Ascending aorta (tissue), 2 donors: ENCODE measurements at regions not wholly inside any gene's neighbourhood (a gene's known extent, or its start where the extent isn't known, plus 50 kb on each side); places are given as distances from the start of the nearest gene placed in this dataset.
A peak's percentile ranks its signal among the peaks of the same experiment; 100 is the strongest.

Experiments
- DNase-seq, 2 donors: peaks; one replicate each; pipeline ENCODE4 v3.0.0-alpha.2; 2019; ENCODE audit warnings: low spot score in 2 of 2
- H3K27ac ChIP-seq, 2 donors: fragments of 200-600 bp; sonication (generic); one replicate each; pipeline ENCODE4 v1.5.1; 2016 to 2017; ENCODE audit warnings: mild to moderate bottlenecking in 1 of 2
- H3K27me3 ChIP-seq: fragments of 200-600 bp; sonication (generic); one replicate; pipeline ENCODE4 v1.5.1; 2017
- H3K36me3 ChIP-seq, 2 donors: fragments of 200-600 bp; sonication (generic); one replicate each; pipeline ENCODE4 v1.5.1; 2016
- H3K4me1 ChIP-seq, 2 donors: fragments of 200-600 bp; sonication (generic); one replicate each; pipeline ENCODE4 v1.5.1; 2016 to 2017; ENCODE audit warnings: mild to moderate bottlenecking in 1 of 2
- H3K4me3 ChIP-seq, 2 donors: fragments of 200-600 bp; sonication (generic); one replicate each; pipeline ENCODE4 v1.5.1; 2016 to 2017; ENCODE audit warnings: mild to moderate bottlenecking in 1 of 2
- H3K9me3 ChIP-seq, 2 donors: fragments of 200-600 bp; sonication (generic); one replicate each; pipeline ENCODE4 v1.5.1; 2016
- CTCF ChIP-seq, 3 experiments: fragments of 200-600 bp in 2 of 3; fragments of 450-650 bp in 1 of 3; sonication (generic) in 2 of 3; IDR thresholded peaks; one replicate each; pipeline ENCODE4 v1.5.1; 2016 to 2019; ENCODE audit warnings: antibody characterized with exemption in 3 of 3, mild to moderate bottlenecking in 1 of 3, moderate library complexity in 1 of 3
- intact Hi-C: fragments of 100-400 bp; cut with DNase I; formaldehyde crosslinking; loops from one replicate; pipeline ENCODE4 v1.15.1; 2023

- H3K27me3 ChIP-seq, result no peaks in the 10 kb centered on the region
- peak overlapping the region; percentile 23 to 54 for H3K27ac ChIP-seq
- TF ChIP-seq CTCF (IDR thresholded peaks at IDR 0.05), result no peak
- DNase-seq, result no peak
- H3K4me1 ChIP-seq, result no peaks in the 10 kb centered on the region
- H3K9me3 ChIP-seq, result no peaks in the 10 kb centered on the region
- no peak overlapping the region for H3K4me3 ChIP-seq
- H3K36me3 ChIP-seq, result no peaks in the 10 kb centered on the region
- intact Hi-C loops, result no loop called here
Observed at GRCh38 chrX:13373431-13374187, 53.8 kb upstream of the ATXN3L start.

- no peaks in the 10 kb centered on the region for H3K27me3 ChIP-seq
- TF ChIP-seq CTCF (IDR thresholded peaks at IDR 0.05), result no peak
- no peaks in the 10 kb centered on the region for H3K36me3 ChIP-seq
- intact Hi-C loops, result no loop called here
- no peak overlapping the region for H3K4me3 ChIP-seq
- no peaks in the 10 kb centered on the region for H3K9me3 ChIP-seq
- DNase-seq, result no peak
- no peaks in the 10 kb centered on the region for H3K4me1 ChIP-seq
- H3K27ac ChIP-seq, result no peak overlapping the region
Observed at GRCh38 chrX:13373027-13373426, 53.2 kb upstream of the ATXN3L start.

DNA sequence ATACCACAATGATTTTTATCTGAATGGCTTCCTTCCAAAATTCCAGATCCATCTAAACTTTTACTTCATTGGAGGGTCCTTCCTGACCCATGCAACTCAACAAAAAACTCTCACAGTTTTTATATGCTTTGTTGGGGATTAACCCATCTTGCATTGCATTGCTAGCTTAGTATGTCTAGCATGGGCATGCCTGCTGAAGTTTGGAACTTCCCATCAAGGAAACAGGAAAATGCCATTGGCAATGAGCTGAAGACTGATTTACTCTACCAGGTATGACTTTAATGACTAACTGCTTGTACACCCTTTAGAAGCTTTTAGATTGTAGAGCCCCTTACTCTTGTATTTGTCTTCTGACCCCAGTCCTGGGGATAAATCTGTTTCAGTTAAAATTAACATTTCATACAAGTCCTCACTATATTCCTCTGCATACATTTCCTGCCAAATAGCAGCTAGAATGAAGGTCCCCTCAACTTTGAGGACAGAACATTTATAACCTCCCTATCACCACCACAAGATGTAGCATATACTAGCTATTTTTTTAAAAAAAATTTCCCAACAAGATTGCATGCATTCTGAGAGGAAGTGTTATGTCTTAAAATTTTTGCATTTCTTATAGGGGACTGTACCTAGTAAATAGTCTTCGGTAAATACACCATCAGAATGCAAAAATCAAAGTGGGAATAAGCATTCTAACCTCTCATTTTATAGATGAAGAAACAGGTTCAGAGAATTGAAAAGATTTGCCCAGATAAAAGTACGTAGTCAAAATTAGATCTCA, 52.5 kb upstream of the ATXN3L start:
- Histone ChIP-seq H3K4me1 (no peaks in the 10 kb centered on the region), H3K4me3 (no peak overlapping the region), H3K27ac (no peak overlapping the region), H3K36me3 (no peaks in the 10 kb centered on the region), H3K27me3 (no peaks in the 10 kb centered on the region), H3K9me3 (no peaks in the 10 kb centered on the region)
- no peak for TF ChIP-seq CTCF (IDR thresholded peaks at IDR 0.05)
- DNase-seq, result no peak
- intact Hi-C loops, result no loop called here

- Histone ChIP-seq H3K36me3 (no peaks in the 10 kb centered on the region), H3K4me3 (no peak overlapping the region), H3K27ac (no peak overlapping the region), H3K27me3 (no peaks in the 10 kb centered on the region), H3K9me3 (no peaks in the 10 kb centered on the region), H3K4me1 (no peaks in the 10 kb centered on the region)
- intact Hi-C loops, result no loop called here
- no peak for DNase-seq
- TF ChIP-seq CTCF (IDR thresholded peaks at IDR 0.05), result no peak
Observed at GRCh38 chrX:13371186-13371585, 51.3 kb upstream of the ATXN3L start.

DNA sequence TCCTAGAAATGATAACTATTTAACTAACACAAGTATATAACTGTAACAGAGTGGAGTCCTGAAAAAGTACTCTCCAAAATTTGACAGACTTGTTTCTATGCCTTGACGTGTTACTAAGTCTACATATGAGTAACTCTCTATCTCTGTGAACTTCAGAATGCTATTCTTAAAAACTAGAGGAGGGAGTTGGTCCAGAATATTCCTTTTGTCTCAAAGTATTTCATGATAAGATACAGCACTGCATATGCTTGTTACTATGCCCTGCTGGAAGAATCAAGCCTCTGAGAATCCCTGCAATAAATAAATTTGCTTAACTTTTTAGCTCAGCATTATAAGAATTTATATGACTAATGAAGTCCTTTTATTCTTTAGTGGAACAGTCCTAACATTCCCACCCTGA, 50.9 kb upstream of the ATXN3L start:
- no peak for TF ChIP-seq CTCF (IDR thresholded peaks at IDR 0.05)
- Histone ChIP-seq H3K4me3 (no peak overlapping the region), H3K9me3 (no peaks in the 10 kb centered on the region), H3K27ac (no peak overlapping the region), H3K4me1 (no peaks in the 10 kb centered on the region), H3K27me3 (no peaks in the 10 kb centered on the region), H3K36me3 (no peaks in the 10 kb centered on the region)
- DNase-seq, result no peak
- intact Hi-C loops, result no loop called here
